B cell (primary cell): ENCODE measurements at regions not wholly inside any gene's neighbourhood (a gene's known extent, or its start where the extent isn't known, plus 50 kb on each side); places are given as distances from the start of the nearest gene placed in this dataset.

ENCODE experiments used
- ATAC-seq: fragments of 200-7000 bp; cut with Tn5 transposase; one replicate; pipeline ENCODE4 v1.10.0; 2021; ENCODE audit warnings: low read depth, mild to moderate bottlenecking, moderate number of reproducible peaks, moderate library complexity
- CTCF ChIA-PET: fragments of 350-600 bp; sonication (Branson Sonifier 250); formaldehyde crosslinking; loops from one replicate; lab custom pipeline; 2021; ENCODE audit warnings: antibody characterized with exemption, inconsistent platforms; lab: Charles Lee
- POLR2A ChIA-PET: fragments of 350-600 bp; sonication (Branson Sonifier 250); formaldehyde crosslinking; loops from one replicate; lab custom pipeline; 2021; ENCODE audit warnings: antibody characterized with exemption; lab: Charles Lee
- DNase-seq: peaks from one replicate; pipeline ENCODE4 v3.0.0; 2013
- H2AFZ ChIP-seq: 2 replicates; pipeline ENCODE4 v1.6.1; 2012; ENCODE audit warnings: mild to moderate bottlenecking, low read depth, low read length; ENCODE audit not compliant: insufficient read depth, poor library complexity, severe bottlenecking
- H3K27ac ChIP-seq, 2 donors: 1 replicate in 1 of 2; 2 replicates in 1 of 2; pipeline ENCODE4 v1.5.1; 2012 to 2013; ENCODE audit warnings: low read length in 2 of 2, mild to moderate bottlenecking in 2 of 2, moderate library complexity in 1 of 2
- H3K27me3 ChIP-seq, 4 experiments: fragments of 200-600 bp in 1 of 4; sonication (generic) in 1 of 4; replicated peaks in 1 of 4; 1 replicate in 2 of 4; 2 replicates in 2 of 4; pipeline versions ENCODE4 v1.6.1 to v1.7.0; 2013 to 2016; ENCODE audit warnings: low read length in 3 of 4, mild to moderate bottlenecking in 2 of 4, mixed read lengths in 1 of 4, moderate library complexity in 1 of 4; ENCODE audit not compliant: insufficient read depth in 4 of 4, control insufficient read depth in 3 of 4; ENCODE audit errors: control extremely low read depth in 1 of 4
- H3K36me3 ChIP-seq, 2 experiments: replicated peaks in 1 of 2; 1 replicate in 1 of 2; 2 replicates in 1 of 2; pipeline versions ENCODE4 v1.6.1 to v1.7.1; 2013; ENCODE audit warnings: low read length in 1 of 2; ENCODE audit not compliant: insufficient read depth in 2 of 2, control insufficient read depth in 1 of 2; ENCODE audit errors: control extremely low read depth in 1 of 2, extremely low read depth in 1 of 2
- H3K4me1 ChIP-seq, 2 donors: fragments of 200-600 bp in 1 of 2; sonication (generic) in 1 of 2; 1 replicate in 1 of 2; 2 replicates in 1 of 2; pipeline versions ENCODE4 v1.5.1 to v1.6.1; 2013 to 2017; ENCODE audit warnings: low read length in 2 of 2; ENCODE audit not compliant: control insufficient read depth in 2 of 2, insufficient read depth in 2 of 2
- H3K4me2 ChIP-seq: replicated peaks from 2 replicates; pipeline ENCODE3; 2012; ENCODE audit warnings: mild to moderate bottlenecking, low read depth, low read length; ENCODE audit not compliant: poor library complexity, severe bottlenecking
- H3K4me3 ChIP-seq, 5 experiments: fragments of 200-600 bp in 1 of 5; sonication (generic) in 1 of 5; 1 replicate in 3 of 5; 2 replicates in 2 of 5; pipeline versions ENCODE4 v1.5.1 to v1.7.0; 2011 to 2016; ENCODE audit warnings: low read length in 4 of 5, mild to moderate bottlenecking in 4 of 5, low read depth in 2 of 5, control low read depth in 1 of 5, moderate library complexity in 1 of 5; ENCODE audit not compliant: insufficient read depth in 1 of 5; ENCODE audit errors: control extremely low read depth in 1 of 5, extremely low read depth in 1 of 5
- H3K79me2 ChIP-seq: fragments of 200-600 bp; sonication (generic); one replicate; pipeline ENCODE4 v1.6.0; 2016; ENCODE audit warnings: low read length; ENCODE audit not compliant: control insufficient read depth, insufficient read depth
- H3K9ac ChIP-seq: fragments of 200-600 bp; sonication (generic); 2 replicates; pipeline ENCODE4 v1.6.1; 2017; ENCODE audit warnings: mild to moderate bottlenecking, low read length, moderate library complexity
- H3K9me3 ChIP-seq, 3 donors: one replicate each; pipeline versions ENCODE4 v1.6.1 to v1.7.1; 2013; ENCODE audit warnings: low read length in 2 of 3; ENCODE audit not compliant: control insufficient read depth in 2 of 3, insufficient read depth in 1 of 3; ENCODE audit errors: control extremely low read depth in 1 of 3
- H4K20me1 ChIP-seq: 2 replicates; pipeline ENCODE4 v1.6.0; 2012; ENCODE audit warnings: mild to moderate bottlenecking, low read length; ENCODE audit not compliant: insufficient read depth, control insufficient read depth, poor library complexity, severe bottlenecking
- H3K27ac Mint-ChIP-seq: one replicate; pipeline ENCODE4 v1.8.0; 2021; ENCODE audit warnings: mixed read lengths
- H3K27me3 Mint-ChIP-seq: one replicate; pipeline ENCODE4 v1.8.0; 2021; ENCODE audit warnings: mixed read lengths
- H3K4me1 Mint-ChIP-seq: one replicate; pipeline ENCODE4 v1.8.0; 2021; ENCODE audit warnings: mixed read lengths
- H3K4me3 Mint-ChIP-seq: one replicate; pipeline ENCODE4 v1.8.0; 2021; ENCODE audit warnings: mixed read lengths
- H3K9me3 Mint-ChIP-seq: one replicate; pipeline ENCODE4 v1.8.0; 2022; ENCODE audit warnings: mixed read lengths; ENCODE audit not compliant: insufficient read depth
- CTCF ChIP-seq: fragments of 200-600 bp; IDR thresholded peaks from one replicate; pipeline ENCODE4 v1.8.0; 2022; ENCODE audit warnings: antibody characterized with exemption, mild to moderate bottlenecking
- EZH2 ChIP-seq: IDR thresholded peaks from 2 replicates; pipeline ENCODE4 v1.6.1; 2012; ENCODE audit warnings: borderline replicate concordance, low read depth, mild to moderate bottlenecking, moderate library complexity, low read length; ENCODE audit not compliant: insufficient read depth, poor library complexity, severe bottlenecking
- WGBS: methylation state at CpG from one replicate; pipeline ENCODE4 v1.1.5; 2013; ENCODE audit warnings: missing lambda C conversion rate; ENCODE audit not compliant: insufficient coverage; 5-methylcytosine and 5-hydroxymethylcytosine counted together
- intact Hi-C: fragments of 100-400 bp; cut with micrococcal nuclease; formaldehyde crosslinking; loops from one replicate; pipeline ENCODE4 v1.10.0; 2022

GRCh38 chr18:40222776-40223175 lies 1732.3 kb upstream of the PIK3C3 start:
- Histone ChIP-seq H3K27me3 (no peaks in the 10 kb centered on the region), H3K4me1 (no peaks in the 10 kb centered on the region), H3K4me3 (no peak overlapping the region), H3K9ac (no peak overlapping the region), H4K20me1 (no peaks in the 10 kb centered on the region), H3K36me3 (no peaks in the 10 kb centered on the region), H3K9me3 (peaks cover 0 to 2% (median 0%) of the 10 kb centered on the region in 3 donors), H3K27ac (no peak overlapping the region), H3K79me2 (no peaks in the 10 kb centered on the region), H3K4me2 (no peak overlapping the region), H2AFZ (no peak overlapping the region)
- DNase-seq, result no peak
- TF ChIP-seq CTCF (no peak), EZH2 (no peak)
- Mint-ChIP-seq H3K27me3 (no peaks in the 10 kb centered on the region), H3K27ac (no peak overlapping the region), H3K4me1 (no peaks in the 10 kb centered on the region), H3K4me3 (no peak overlapping the region), H3K9me3 (no peaks in the 10 kb centered on the region)
- intact Hi-C loops, result no loop called here
- ATAC-seq, result no peak
- ChIA-PET POLR2A (no interaction called here), CTCF (no interaction called here)
- WGBS, result no CpG with 5 or more reads among the region's 1 CpG

GRCh38 chr18:40216856-40217255 lies 1738.2 kb upstream of the PIK3C3 start:
- no peak overlapping the region for H3K27ac ChIP-seq
- H3K4me3 Mint-ChIP-seq, result no peak overlapping the region
- no peaks in the 10 kb centered on the region for H4K20me1 ChIP-seq
- H3K9me3 Mint-ChIP-seq, result no peaks in the 10 kb centered on the region
- no peak overlapping the region for H2AFZ ChIP-seq
- H3K36me3 ChIP-seq, result no peaks in the 10 kb centered on the region
- no peaks in the 10 kb centered on the region for H3K27me3 Mint-ChIP-seq
- TF ChIP-seq EZH2 (no peak), CTCF (no peak)
- DNase-seq (no peak), ATAC-seq (no peak)
- ChIA-PET CTCF (no interaction called here), POLR2A (no interaction called here)
- no peak overlapping the region for H3K4me3 ChIP-seq
- H3K9me3 ChIP-seq, result peaks cover 0 to 2% (median 0%) of the 10 kb centered on the region in 3 donors
- no CpG with 5 or more reads among the region's 1 CpG for WGBS
- no peak overlapping the region for H3K9ac ChIP-seq
- H3K4me1 ChIP-seq, result no peaks in the 10 kb centered on the region
- no peaks in the 10 kb centered on the region for H3K4me1 Mint-ChIP-seq
- H3K27me3 ChIP-seq, result no peaks in the 10 kb centered on the region
- no peak overlapping the region for H3K4me2 ChIP-seq
- H3K79me2 ChIP-seq, result no peaks in the 10 kb centered on the region
- intact Hi-C loops, result no loop called here
- no peak overlapping the region for H3K27ac Mint-ChIP-seq
